PC-9 (cell line): ENCODE measurements at regions not wholly inside any gene's neighbourhood (a gene's known extent, or its start where the extent isn't known, plus 50 kb on each side); places are given as distances from the start of the nearest gene placed in this dataset.

Experiments used
- EZH2 ChIP-seq: fragments of 200-600 bp; sonication (generic); IDR thresholded peaks from 2 replicates; pipeline ENCODE4 v1.8.0; 2017; ENCODE audit warnings: antibody characterized with exemption, low read depth
- TF ChIP-seq, protein P1 (sequence below): fragments of 200-600 bp; sonication (generic); conservative IDR thresholded peaks from 2 replicates; pipeline ENCODE4 v1.6.1; 2017; ENCODE audit warnings: mixed run types, antibody characterized with exemption, mild to moderate bottlenecking, moderate library complexity

DNA sequence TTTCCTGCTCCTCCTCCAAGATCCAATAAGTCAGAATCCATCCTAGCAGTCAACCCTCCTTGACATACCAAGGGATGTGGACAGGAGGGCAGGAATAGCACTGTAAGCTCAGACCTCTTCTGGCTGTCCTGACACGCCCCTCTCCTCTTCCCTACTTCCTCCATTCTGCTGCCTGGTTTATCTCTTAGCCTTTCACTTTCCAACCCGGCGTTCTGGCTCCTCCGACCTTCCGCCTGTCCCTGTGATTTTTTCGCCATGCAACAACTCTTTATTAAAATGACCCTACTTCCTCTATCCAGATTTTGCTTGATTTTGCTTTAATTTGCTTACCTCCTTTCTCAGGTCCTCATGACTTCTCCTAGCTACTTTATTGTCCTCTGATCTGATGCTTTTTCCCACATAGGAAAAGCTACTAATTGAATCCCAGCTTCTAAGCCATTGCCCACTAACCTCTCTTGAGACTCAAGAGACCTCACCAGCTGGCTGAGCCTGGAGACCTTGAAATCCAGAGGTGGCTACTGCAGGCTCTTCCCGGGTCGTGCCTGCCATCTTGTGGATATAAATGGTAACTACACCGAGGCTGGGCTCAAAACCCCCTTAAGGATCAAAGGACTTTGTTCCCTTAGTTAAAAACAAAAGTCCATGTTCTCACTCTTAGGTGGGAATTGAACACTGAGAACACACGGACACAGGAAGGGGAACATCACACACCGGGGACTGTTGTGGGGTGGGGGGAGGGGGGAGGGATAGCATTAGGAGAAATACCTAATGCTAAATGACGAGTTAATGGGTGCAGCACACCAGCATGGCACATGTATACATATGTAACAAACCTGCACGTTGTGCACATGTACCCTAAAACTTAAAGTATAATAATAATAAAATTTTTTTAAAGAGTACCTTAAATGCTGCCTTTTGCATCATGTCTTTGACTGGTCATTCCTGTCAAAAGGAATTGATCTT is 139.4 kb downstream of the AKAIN1 start:
- TF ChIP-seq, protein P1, sequence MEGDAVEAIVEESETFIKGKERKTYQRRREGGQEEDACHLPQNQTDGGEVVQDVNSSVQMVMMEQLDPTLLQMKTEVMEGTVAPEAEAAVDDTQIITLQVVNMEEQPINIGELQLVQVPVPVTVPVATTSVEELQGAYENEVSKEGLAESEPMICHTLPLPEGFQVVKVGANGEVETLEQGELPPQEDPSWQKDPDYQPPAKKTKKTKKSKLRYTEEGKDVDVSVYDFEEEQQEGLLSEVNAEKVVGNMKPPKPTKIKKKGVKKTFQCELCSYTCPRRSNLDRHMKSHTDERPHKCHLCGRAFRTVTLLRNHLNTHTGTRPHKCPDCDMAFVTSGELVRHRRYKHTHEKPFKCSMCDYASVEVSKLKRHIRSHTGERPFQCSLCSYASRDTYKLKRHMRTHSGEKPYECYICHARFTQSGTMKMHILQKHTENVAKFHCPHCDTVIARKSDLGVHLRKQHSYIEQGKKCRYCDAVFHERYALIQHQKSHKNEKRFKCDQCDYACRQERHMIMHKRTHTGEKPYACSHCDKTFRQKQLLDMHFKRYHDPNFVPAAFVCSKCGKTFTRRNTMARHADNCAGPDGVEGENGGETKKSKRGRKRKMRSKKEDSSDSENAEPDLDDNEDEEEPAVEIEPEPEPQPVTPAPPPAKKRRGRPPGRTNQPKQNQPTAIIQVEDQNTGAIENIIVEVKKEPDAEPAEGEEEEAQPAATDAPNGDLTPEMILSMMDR = peak; percentile 86
- no peak for TF ChIP-seq EZH2
